Right lobe of liver (tissue), 4 donors: ENCODE measurements at regions not wholly inside any gene's neighbourhood (a gene's known extent, or its start where the extent isn't known, plus 50 kb on each side); places are given as distances from the start of the nearest gene placed in this dataset.

Source experiments
- POLR2A ChIP-seq: fragments of 450-650 bp; IDR thresholded peaks from one replicate; pipeline ENCODE4 v1.6.1; 2017; ENCODE audit warnings: antibody characterized with exemption, mild to moderate bottlenecking
- TF ChIP-seq, protein P1 (sequence below), 4 donors: fragments of 200-600 bp in 3 of 4; fragments of 450-650 bp in 1 of 4; IDR thresholded peaks; one replicate each; pipeline versions ENCODE4 v1.5.1 to v1.8.0; 2016 to 2022; ENCODE audit warnings: antibody characterized with exemption in 4 of 4, mild to moderate bottlenecking in 2 of 4
- donor health status: DM: no; HTN: no; CAD: no.
- donor health status: DM: no; HTN: no; CAD: no.
- donor health status: DM: no; HTN: yes; CAD: no.

GRCh38 chrX:56505866-56506265, 57.6 kb upstream of the UBQLN2 start:
- TF ChIP-seq, protein P1, sequence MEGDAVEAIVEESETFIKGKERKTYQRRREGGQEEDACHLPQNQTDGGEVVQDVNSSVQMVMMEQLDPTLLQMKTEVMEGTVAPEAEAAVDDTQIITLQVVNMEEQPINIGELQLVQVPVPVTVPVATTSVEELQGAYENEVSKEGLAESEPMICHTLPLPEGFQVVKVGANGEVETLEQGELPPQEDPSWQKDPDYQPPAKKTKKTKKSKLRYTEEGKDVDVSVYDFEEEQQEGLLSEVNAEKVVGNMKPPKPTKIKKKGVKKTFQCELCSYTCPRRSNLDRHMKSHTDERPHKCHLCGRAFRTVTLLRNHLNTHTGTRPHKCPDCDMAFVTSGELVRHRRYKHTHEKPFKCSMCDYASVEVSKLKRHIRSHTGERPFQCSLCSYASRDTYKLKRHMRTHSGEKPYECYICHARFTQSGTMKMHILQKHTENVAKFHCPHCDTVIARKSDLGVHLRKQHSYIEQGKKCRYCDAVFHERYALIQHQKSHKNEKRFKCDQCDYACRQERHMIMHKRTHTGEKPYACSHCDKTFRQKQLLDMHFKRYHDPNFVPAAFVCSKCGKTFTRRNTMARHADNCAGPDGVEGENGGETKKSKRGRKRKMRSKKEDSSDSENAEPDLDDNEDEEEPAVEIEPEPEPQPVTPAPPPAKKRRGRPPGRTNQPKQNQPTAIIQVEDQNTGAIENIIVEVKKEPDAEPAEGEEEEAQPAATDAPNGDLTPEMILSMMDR (IDR thresholded peaks at IDR 0.05), result no peak
- TF ChIP-seq POLR2A, result no peak
